ENCODE measurements at regions not wholly inside any gene's neighbourhood (a gene's known extent, or its start where the extent isn't known, plus 50 kb on each side); places are given as distances from the start of the nearest gene placed in this dataset.

DNA sequence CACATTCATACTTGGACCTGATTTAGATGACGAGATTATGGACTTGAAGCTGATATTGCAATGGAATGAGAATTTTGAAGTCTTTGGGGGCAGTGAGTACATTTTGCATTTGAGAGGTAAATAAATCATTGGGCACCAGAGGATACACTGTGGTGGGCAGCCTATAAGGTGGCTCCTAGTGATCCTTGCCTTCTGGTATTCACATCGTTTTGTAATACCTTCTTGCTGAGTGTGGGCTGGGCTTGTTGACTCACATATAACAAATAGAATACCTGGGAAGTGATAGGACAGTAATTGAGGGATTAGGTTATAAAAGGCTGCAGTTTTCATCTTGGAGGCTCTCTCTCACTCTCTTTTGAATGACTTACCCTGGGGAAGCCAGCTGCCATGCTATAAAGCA, 605.5 kb upstream of the KCNMB2 start:
- no peaks in the 10 kb centered on the region for H3K9me2 ChIP-seq (replicated peaks; ENCODE audit: insufficient read depth, low read length)
- no peak overlapping the region for H3K4me3 ChIP-seq (ENCODE audit: low read length)
- no peaks in the 10 kb centered on the region for H4K20me1 ChIP-seq (ENCODE audit: insufficient read depth, low read length)
- no peak overlapping the region for H3K27ac ChIP-seq (ENCODE audit: low read length)
- no peaks in the 10 kb centered on the region for H3K27me3 ChIP-seq (replicated peaks; ENCODE audit: insufficient read depth, low read length)
- no peaks in the 10 kb centered on the region for H3F3A ChIP-seq (ENCODE audit: insufficient read depth, low read length)
- DNase-seq: no peak
- H3K9ac ChIP-seq (ENCODE audit: low read length): no peak overlapping the region
- H3K4me1 ChIP-seq (ENCODE audit: low read length): no peaks in the 10 kb centered on the region
- H3K4me2 ChIP-seq (ENCODE audit: low read depth, low read length): no peak overlapping the region
- H3K36me3 ChIP-seq (replicated peaks; ENCODE audit: insufficient read depth, low read length): no peaks in the 10 kb centered on the region
- H3K79me2 ChIP-seq (ENCODE audit: low read length): no peaks in the 10 kb centered on the region
- H2AFZ ChIP-seq (ENCODE audit: low read length): no peak overlapping the region
- TF ChIP-seq EZH2phosphoT487 (IDR thresholded peaks at IDR 0.05; ENCODE audit: low read length) (no peak), EZH2 (optimal IDR thresholded peaks at IDR 0.05; ENCODE audit: low read depth, low read length) (no peak)
- TF ChIP-seq, protein P1, sequence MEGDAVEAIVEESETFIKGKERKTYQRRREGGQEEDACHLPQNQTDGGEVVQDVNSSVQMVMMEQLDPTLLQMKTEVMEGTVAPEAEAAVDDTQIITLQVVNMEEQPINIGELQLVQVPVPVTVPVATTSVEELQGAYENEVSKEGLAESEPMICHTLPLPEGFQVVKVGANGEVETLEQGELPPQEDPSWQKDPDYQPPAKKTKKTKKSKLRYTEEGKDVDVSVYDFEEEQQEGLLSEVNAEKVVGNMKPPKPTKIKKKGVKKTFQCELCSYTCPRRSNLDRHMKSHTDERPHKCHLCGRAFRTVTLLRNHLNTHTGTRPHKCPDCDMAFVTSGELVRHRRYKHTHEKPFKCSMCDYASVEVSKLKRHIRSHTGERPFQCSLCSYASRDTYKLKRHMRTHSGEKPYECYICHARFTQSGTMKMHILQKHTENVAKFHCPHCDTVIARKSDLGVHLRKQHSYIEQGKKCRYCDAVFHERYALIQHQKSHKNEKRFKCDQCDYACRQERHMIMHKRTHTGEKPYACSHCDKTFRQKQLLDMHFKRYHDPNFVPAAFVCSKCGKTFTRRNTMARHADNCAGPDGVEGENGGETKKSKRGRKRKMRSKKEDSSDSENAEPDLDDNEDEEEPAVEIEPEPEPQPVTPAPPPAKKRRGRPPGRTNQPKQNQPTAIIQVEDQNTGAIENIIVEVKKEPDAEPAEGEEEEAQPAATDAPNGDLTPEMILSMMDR (IDR thresholded peaks at IDR 0.05; ENCODE audit: low read length): no peak
- H3K9me3 ChIP-seq (replicated peaks; ENCODE audit: insufficient read depth, low read length): no peaks in the 10 kb centered on the region

GRCh38 chr3:177931346-177931745, 604.9 kb upstream of the KCNMB2 start:
- no peak overlapping the region for H3K27ac ChIP-seq (ENCODE audit: low read length)
- no peak for DNase-seq
- H3K4me1 ChIP-seq (ENCODE audit: low read length): no peaks in the 10 kb centered on the region
- no peak overlapping the region for H3K4me2 ChIP-seq (ENCODE audit: low read depth, low read length)
- no peaks in the 10 kb centered on the region for H4K20me1 ChIP-seq (ENCODE audit: insufficient read depth, low read length)
- no peaks in the 10 kb centered on the region for H3K36me3 ChIP-seq (replicated peaks; ENCODE audit: insufficient read depth, low read length)
- no peak overlapping the region for H3K9ac ChIP-seq (ENCODE audit: low read length)
- H3K9me3 ChIP-seq (replicated peaks; ENCODE audit: insufficient read depth, low read length): no peaks in the 10 kb centered on the region
- no peaks in the 10 kb centered on the region for H3K9me2 ChIP-seq (replicated peaks; ENCODE audit: insufficient read depth, low read length)
- H3F3A ChIP-seq (ENCODE audit: insufficient read depth, low read length): no peaks in the 10 kb centered on the region
- no peak overlapping the region for H2AFZ ChIP-seq (ENCODE audit: low read length)
- H3K4me3 ChIP-seq (ENCODE audit: low read length): no peak overlapping the region
- no peaks in the 10 kb centered on the region for H3K27me3 ChIP-seq (replicated peaks; ENCODE audit: insufficient read depth, low read length)
- TF ChIP-seq EZH2 (optimal IDR thresholded peaks at IDR 0.05; ENCODE audit: low read depth, low read length): no peak
- TF ChIP-seq, protein P1 (IDR thresholded peaks at IDR 0.05; ENCODE audit: low read length): no peak
- TF ChIP-seq EZH2phosphoT487 (IDR thresholded peaks at IDR 0.05; ENCODE audit: low read length): no peak
- no peaks in the 10 kb centered on the region for H3K79me2 ChIP-seq (ENCODE audit: low read length)

DNA sequence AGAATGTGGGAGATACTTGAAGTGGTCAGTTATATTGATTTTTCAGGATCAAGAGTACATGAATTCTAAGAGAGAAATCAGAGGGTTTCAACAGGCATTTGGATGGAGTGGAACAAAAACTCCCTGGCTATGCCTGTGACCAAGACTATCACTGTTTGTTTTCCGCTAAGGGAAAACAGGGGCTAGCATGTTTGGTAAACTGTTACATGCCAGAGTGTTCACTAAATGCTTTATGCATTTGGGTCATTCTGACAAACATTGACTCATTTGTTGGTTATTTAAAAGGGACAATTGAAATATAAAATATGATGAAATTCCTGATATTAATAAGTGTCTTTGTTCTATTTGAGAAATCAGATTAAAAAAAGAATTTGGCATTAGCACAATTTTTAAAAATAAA, 603.9 kb upstream of the KCNMB2 start:
- Histone ChIP-seq H3K9me2 (replicated peaks; ENCODE audit: insufficient read depth, low read length) (no peaks in the 10 kb centered on the region), H3F3A (ENCODE audit: insufficient read depth, low read length) (no peaks in the 10 kb centered on the region), H3K79me2 (ENCODE audit: low read length) (no peaks in the 10 kb centered on the region), H2AFZ (ENCODE audit: low read length) (no peak overlapping the region), H3K27me3 (replicated peaks; ENCODE audit: insufficient read depth, low read length) (no peaks in the 10 kb centered on the region), H3K4me3 (ENCODE audit: low read length) (no peak overlapping the region), H3K36me3 (replicated peaks; ENCODE audit: insufficient read depth, low read length) (no peaks in the 10 kb centered on the region), H3K4me1 (ENCODE audit: low read length) (no peaks in the 10 kb centered on the region), H4K20me1 (ENCODE audit: insufficient read depth, low read length) (no peaks in the 10 kb centered on the region), H3K9ac (ENCODE audit: low read length) (no peak overlapping the region), H3K27ac (ENCODE audit: low read length) (no peak overlapping the region), H3K4me2 (ENCODE audit: low read depth, low read length) (no peak overlapping the region), H3K9me3 (replicated peaks; ENCODE audit: insufficient read depth, low read length) (no peaks in the 10 kb centered on the region)
- TF ChIP-seq EZH2 (optimal IDR thresholded peaks at IDR 0.05; ENCODE audit: low read depth, low read length): no peak
- TF ChIP-seq, protein P1 (IDR thresholded peaks at IDR 0.05; ENCODE audit: low read length): no peak
- no peak for DNase-seq

All from MM.1S (cell line).